AG04449 (cell line): ENCODE measurements at regions not wholly inside any gene's neighbourhood (a gene's known extent, or its start where the extent isn't known, plus 50 kb on each side); places are given as distances from the start of the nearest gene placed in this dataset.
"Not testable (repeated sequence)": the region's sequence is repeated elsewhere in the genome, so short reads cannot be mapped to it uniquely, and the experiment has no call there.

Source experiments
- CTCF ChIA-PET: fragments of 350-600 bp; formaldehyde crosslinking; extraction: SDS; loops from one replicate; lab custom pipeline; 2021; ENCODE audit warnings: antibody characterized with exemption; lab: Yijun Ruan, JAX
- POLR2A ChIA-PET: fragments of 400-600, 350-600 bp; formaldehyde crosslinking; extraction: SDS; loops from one replicate; lab custom pipeline; 2020; ENCODE audit warnings: antibody characterized with exemption, inconsistent platforms; lab: Yijun Ruan, JAX
- DNase-seq: peaks from one replicate; pipeline ENCODE4 v3.0.0-alpha.2; 2010; ENCODE audit warnings: low read depth, low spot score
- H3K4me3 ChIP-seq: 2 replicates; pipeline ENCODE4 v1.5.1; 2011; ENCODE audit warnings: low read depth, mild to moderate bottlenecking, control low read depth, low read length
- TF ChIP-seq, protein P1 (sequence below): IDR thresholded peaks from one replicate; pipeline ENCODE4 v1.5.1; 2011; ENCODE audit warnings: mild to moderate bottlenecking, moderate library complexity, low read length, control low read depth, inconsistent platforms; ENCODE audit not compliant: insufficient read depth; ENCODE audit errors: missing control alignments

DNA sequence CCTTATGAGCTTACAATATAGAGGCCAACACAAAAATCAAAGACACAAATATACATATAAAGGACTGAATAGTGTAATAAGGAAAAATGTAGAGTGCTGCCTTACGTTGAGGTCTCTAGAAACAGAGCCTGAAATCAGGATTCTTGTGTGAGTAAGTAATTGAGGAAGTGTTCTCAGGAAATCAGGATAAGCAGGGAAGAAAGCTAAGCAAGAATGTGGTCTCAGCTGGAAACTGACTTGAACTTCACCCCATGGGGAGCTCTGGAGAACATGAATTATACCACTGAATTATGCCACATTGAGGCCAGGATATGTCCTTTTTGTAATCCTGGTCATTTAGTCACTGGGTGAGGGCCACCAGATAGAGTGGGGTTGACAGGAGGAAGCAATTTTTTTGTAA, 191.9 kb downstream of the ETV1 start:
- H3K4me3 ChIP-seq: no peak overlapping the region
- POLR2A ChIA-PET: no interaction called here
- CTCF ChIA-PET: no interaction called here
- no peak for DNase-seq
- TF ChIP-seq, protein P1, sequence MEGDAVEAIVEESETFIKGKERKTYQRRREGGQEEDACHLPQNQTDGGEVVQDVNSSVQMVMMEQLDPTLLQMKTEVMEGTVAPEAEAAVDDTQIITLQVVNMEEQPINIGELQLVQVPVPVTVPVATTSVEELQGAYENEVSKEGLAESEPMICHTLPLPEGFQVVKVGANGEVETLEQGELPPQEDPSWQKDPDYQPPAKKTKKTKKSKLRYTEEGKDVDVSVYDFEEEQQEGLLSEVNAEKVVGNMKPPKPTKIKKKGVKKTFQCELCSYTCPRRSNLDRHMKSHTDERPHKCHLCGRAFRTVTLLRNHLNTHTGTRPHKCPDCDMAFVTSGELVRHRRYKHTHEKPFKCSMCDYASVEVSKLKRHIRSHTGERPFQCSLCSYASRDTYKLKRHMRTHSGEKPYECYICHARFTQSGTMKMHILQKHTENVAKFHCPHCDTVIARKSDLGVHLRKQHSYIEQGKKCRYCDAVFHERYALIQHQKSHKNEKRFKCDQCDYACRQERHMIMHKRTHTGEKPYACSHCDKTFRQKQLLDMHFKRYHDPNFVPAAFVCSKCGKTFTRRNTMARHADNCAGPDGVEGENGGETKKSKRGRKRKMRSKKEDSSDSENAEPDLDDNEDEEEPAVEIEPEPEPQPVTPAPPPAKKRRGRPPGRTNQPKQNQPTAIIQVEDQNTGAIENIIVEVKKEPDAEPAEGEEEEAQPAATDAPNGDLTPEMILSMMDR: no peak

DNA sequence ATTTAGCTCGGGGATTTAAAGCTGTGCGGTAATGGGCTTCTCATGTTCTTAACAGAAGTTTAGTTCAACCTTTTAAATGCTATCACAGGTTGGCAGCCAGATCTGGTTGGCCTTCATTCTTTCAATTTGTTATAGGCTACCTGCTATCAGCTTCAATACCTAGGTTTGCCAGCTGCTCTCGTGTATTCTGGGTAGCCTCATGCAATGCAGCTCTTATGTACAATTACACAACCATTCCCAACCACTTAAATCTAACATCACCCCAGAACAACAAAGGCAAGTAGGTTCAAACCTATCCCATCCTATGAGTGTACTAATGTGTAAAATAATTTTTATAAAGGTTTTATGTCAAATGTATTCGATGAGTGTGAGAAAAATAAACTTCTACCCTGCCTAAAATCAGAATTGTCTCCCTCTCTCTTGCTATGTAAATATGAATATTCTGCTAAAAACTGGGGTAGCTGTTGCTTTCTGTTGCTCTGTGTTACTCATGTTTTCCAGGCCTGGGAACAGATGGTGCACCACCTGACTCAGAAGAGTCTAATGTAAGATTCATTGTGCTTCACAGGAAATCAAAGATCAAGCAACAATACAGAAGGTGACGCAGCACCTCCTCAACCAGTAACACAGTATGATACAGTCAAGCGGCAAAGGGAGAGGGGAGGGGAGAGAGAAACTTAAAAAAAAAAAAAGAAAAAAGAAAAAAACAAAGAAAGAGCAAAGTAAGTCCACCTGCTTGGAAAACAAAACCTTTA, 188.6 kb downstream of the ETV1 start:
- H3K4me3 ChIP-seq: no peak overlapping the region
- POLR2A ChIA-PET: no interaction called here
- CTCF ChIA-PET: no interaction called here
- TF ChIP-seq, protein P1: no peak
- DNase-seq: peak; percentile 26

DNA sequence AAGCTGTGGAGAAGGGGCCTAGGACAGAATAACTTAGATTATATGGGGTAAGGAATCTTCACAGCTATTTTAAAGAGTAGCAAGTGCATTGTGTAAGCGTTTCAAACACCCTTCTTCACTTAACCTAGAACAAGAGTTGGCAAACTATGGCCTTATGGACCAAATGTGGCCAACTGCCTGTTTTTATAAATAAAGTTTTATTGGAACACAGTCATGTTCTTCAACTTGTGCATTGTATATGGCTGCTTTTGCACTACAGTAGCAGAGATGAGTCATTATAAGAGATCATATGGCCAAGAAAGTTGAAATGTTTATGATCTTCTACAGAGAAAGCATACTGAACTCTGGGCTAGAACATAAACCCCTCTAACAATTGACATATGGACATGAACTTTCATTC, 187.8 kb downstream of the ETV1 start:
- ChIA-PET CTCF (no interaction called here), POLR2A (no interaction called here)
- no peak for DNase-seq
- H3K4me3 ChIP-seq: no peak overlapping the region
- TF ChIP-seq, protein P1: no peak

DNA sequence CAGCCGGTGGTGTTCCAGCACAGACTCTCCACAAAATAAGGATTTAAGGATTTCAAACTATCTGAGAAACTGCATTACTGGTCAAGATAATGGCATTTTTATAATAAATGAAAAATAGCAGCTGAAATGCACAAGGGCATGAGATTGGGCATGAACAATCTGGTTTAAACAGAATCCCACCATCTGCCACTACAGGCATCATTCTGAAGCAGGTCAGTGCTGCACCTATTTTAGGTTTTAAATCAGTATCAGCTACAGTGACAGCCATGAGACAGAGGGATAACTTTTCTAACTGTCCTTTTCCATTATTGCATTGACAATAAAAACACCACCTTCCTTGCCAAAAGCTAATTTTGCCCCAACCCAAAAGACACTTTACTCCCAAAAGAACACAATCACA, 186.8 kb downstream of the ETV1 start:
- POLR2A ChIA-PET: no interaction called here
- no peak overlapping the region for H3K4me3 ChIP-seq
- DNase-seq: no peak
- CTCF ChIA-PET: no interaction called here
- TF ChIP-seq, protein P1: no peak

DNA sequence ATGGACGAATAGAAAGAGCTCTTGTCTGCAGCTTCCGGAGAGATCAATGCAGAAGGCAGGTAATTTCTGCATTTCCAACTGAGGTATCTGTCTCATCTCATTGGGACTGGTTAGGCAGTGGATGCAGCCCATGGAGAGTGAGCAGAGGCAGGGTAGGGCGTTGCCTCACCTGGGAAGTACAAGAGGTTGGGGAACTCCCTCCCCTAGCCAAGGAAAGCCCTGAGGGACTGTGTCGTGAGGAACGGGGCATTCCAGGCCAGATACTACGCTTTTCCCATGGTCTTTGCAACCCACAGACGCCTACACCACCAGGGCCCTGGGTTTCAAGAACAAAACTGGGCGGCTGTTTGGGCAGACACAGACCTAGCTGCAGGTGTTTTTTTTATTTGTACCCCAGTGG, 186.3 kb downstream of the ETV1 start:
- no peak for DNase-seq
- CTCF ChIA-PET: no interaction called here
- TF ChIP-seq, protein P1: no peak
- no peak overlapping the region for H3K4me3 ChIP-seq
- POLR2A ChIA-PET: no interaction called here

DNA sequence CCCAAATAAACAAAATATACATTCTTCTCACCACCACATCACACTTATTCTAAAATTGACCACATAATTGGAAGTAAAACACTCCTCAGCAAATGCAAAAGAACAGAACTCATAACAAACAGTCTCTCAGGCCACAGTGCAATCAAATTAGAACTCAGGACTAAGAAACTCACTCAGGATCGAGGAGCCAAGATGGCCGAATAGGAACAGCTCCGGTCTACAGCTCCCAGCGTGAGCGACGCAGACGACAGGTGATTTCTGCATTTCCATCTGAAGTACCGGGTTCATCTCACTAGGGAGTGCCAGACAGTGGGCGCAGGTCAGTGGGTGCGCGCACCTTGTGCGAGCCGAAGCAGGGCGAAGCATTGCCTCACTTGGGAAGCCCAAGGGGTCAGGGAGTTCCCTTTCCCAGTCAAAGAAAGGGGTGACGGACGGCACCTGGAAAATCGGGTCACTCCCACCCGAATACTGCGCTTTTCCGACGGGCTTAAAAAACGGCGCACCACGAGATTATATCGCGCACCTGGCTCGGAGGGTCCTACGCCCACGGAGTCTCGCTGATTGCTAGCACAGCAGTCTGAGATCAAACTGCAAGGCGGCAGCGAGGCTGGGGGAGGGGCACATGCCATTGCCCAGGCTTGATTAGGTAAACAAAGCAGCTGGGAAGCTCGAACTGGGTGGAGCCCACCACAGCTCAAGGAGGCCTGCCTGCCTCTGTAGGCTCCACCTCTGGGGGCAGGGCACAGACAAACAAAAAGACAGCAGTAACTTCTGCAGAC, 183.2 kb downstream of the ETV1 start:
- H3K4me3 ChIP-seq, CTCF ChIA-PET, DNase-seq, POLR2A ChIA-PET: not testable (repeated sequence)

DNA sequence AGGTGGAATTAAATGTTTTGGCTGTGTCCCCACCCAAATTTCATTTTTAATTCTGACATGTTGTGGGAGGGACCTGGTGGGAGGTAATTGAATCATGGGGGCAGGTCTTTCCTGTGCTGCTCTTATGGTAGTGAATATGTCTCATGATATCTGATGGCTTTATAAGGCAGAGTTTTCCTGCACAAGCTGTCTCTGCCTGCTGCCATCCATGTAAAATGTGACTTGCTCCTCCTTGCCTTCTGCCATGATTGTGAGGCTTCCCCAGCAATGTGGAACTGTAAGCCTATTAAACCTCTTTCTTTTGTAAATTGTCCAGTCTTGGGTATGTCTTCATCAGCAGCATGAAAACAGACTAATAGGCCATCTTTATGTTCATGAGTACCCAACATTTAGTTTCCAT, 172.2 kb downstream of the ETV1 start:
- POLR2A ChIA-PET, H3K4me3 ChIP-seq, CTCF ChIA-PET, DNase-seq: not testable (repeated sequence)
